Activated CD8-positive, alpha-beta memory T cell treated with anti-CD3 and anti-CD28 coated beads for 4 hours (primary cell): ENCODE measurements at regions not wholly inside any gene's neighbourhood (a gene's known extent, or its start where the extent isn't known, plus 50 kb on each side); places are given as distances from the start of the nearest gene placed in this dataset.
"Not testable (repeated sequence)": the region's sequence is repeated elsewhere in the genome, so short reads cannot be mapped to it uniquely, and the experiment has no call there.

Experiments used
- DNase-seq, 2 donors: peaks; one replicate each; pipeline ENCODE4 v3.0.0-alpha.2; 2020; ENCODE audit warnings: low read depth in 2 of 2

GRCh38 chr18:60062831-60063230, 163.0 kb downstream of the PMAIP1 start:
- not testable (repeated sequence) for DNase-seq

DNA sequence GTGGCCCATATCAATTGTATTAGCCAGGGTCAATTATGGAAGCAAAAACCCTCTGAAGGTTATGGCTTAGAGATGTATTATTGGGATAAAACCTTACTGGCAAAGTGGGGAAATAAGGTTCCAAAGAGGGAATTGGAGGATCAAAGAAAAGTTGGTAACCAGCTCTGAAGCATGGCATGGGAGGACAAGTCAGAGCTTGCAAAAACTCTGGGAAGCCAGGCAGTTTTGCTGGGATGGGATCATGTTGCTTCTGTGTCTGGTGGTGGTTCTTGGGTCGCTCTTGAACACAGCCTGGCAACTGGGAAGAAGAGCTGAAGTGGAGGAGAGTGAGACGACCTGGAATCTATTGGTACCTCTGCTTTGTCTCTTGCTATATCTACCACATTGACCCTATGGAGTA, 162.6 kb downstream of the PMAIP1 start:
- DNase-seq = no peak

DNA sequence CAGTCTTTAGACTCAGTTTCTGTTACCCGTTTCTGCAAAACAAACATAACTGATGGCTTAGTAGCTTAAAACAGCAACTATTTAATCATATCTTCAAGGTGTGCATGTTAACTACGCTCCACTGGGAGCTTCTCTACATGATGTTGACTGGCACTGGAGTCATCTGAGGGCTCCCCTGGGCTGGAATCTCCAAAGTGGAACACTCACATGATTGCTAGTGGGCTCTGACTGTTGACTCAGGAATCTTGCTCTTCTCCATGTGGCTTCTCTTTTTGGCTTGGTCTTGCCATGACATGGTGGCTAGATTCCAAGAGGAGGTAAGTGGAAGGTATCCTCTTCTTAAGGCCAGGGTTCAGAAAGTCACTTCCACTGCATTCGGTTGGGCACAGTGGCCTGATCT, 160.8 kb downstream of the PMAIP1 start:
- DNase-seq = no peak

DNA sequence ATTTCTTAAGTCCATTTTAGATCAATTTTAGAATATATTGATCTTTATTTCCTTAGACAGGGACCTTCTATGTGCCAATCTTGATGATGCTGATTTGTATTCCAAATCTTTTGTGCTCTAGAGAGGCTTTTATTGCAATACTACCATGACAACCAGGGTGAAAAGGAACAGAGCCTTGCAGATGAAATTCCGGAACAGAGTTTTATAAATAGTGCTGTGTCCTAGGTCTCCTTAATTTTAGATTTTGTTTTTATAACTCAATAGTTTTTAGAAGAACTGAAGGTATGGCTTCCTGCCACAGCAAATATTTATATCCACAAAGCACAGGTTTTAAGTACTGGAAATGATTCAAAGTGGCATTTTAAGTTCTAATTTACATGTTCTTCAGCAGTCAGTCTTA, 160.2 kb downstream of the PMAIP1 start:
- no peak for DNase-seq

GRCh38 chr18:60059216-60059615, 159.4 kb downstream of the PMAIP1 start:
- no peak for DNase-seq

GRCh38 chr18:60053747-60054304, 154.0 kb downstream of the PMAIP1 start:
- no peak for DNase-seq

DNA sequence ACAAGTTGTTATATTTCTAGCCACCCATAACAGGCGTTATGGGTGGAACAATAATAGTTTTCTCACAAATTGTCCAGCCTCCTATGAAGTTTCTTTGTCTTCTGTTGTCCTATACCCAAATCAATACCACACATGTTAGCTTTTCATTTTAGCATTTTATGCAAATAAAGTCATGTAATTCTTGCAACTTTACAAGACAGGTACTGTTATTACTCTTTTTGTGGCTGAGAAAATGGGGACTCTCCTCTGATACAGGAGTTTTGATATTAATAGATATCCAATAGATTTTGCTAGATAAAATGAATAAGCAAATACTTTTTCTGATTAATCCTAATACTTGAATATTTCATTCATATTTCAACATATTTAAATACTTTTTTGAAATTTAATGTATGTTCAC, 151.0 kb downstream of the PMAIP1 start:
- DNase-seq = no peak

GRCh38 chr18:60049172-60049571, 149.4 kb downstream of the PMAIP1 start:
- no peak for DNase-seq

GRCh38 chr18:60047556-60047955, 147.8 kb downstream of the PMAIP1 start:
- DNase-seq = no peak

- no peak for DNase-seq
These were observed 144.7 kb downstream of the PMAIP1 start for GRCh38 chr18:60044290-60045006.

- no peak for DNase-seq
These were observed 141.2 kb downstream of the PMAIP1 start for GRCh38 chr18:60040971-60041370.

GRCh38 chr18:60038731-60039130, 138.9 kb downstream of the PMAIP1 start:
- no peak for DNase-seq

GRCh38 chr18:60027397-60027796, 127.6 kb downstream of the PMAIP1 start:
- DNase-seq = no peak

GRCh38 chr18:60024857-60025256, 125.1 kb downstream of the PMAIP1 start:
- DNase-seq = no peak

GRCh38 chr18:60024345-60024744, 124.5 kb downstream of the PMAIP1 start:
- no peak for DNase-seq

- DNase-seq = no peak
These were observed 123.0 kb downstream of the PMAIP1 start for GRCh38 chr18:60022671-60023276.

GRCh38 chr18:60021556-60021955, 121.8 kb downstream of the PMAIP1 start:
- no peak for DNase-seq

GRCh38 chr18:60020107-60020925, 120.5 kb downstream of the PMAIP1 start:
- no peak for DNase-seq

GRCh38 chr18:60019463-60019840, 119.7 kb downstream of the PMAIP1 start:
- DNase-seq = no peak

- no peak for DNase-seq
These were observed 119.0 kb downstream of the PMAIP1 start for GRCh38 chr18:60018618-60019462.

GRCh38 chr18:60018134-60018533, 118.3 kb downstream of the PMAIP1 start:
- not testable (repeated sequence) for DNase-seq

DNA sequence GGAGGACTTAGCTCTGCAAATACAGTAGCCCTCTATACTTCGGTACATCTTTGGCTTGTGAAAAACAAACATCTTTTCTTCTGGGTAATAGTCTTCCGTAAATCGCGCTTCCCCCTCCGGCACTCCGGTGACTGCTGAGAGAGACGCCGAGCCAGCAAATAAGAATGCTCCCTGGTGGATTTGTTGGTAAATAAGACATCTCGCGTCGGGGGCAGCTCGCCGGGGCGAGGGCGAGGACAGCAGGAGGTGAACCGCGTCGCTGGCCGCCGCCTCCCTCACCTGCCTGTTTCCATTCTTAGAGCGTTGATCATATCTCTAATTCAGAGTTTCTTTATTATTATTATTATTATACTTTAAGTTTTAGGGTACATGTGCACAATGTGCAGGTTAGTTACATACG, 117.6 kb downstream of the PMAIP1 start:
- DNase-seq = no peak
